ENCODE measurements at regions not wholly inside any gene's neighbourhood (a gene's known extent, or its start where the extent isn't known, plus 50 kb on each side); places are given as distances from the start of the nearest gene placed in this dataset.

DNA sequence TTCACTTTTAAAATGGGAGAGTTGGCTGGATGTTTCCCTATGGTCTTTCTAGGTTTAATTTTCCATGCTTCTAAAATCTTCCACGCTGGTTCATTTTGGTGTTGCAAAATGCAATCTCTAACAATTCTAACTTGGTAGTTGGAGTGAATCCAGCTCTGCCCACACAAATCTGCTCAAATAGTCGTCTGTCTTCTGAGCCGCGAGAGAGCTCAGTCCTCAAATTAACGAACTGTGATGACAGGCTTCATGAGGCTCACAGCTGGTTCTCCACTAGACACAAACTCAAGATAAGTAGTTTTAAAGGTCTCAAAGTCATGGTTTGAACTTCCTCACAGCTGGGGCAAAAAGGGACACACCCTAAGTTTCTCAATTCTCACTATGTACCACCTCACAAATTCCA lies 178.6 kb upstream of the LYSMD4 start:
- H3K56ac ChIP-seq (ENCODE audit: extremely low read depth, insufficient read depth, low read length), result no peak overlapping the region
- no peaks in the 10 kb centered on the region for H3K4me1 ChIP-seq (ENCODE audit: control insufficient read depth, insufficient read depth, low read length)
- no peak overlapping the region for H2AK9ac ChIP-seq (replicated peaks; ENCODE audit: low read depth, low read length, poor library complexity)
- no peak overlapping the region for H3K18ac ChIP-seq (ENCODE audit: low read depth, low read length)
- ATAC-seq (ENCODE audit: low read depth) (no peak), DNase-seq (no peak)
- H3K14ac ChIP-seq (replicated peaks; ENCODE audit: low read depth, low read length), result no peak overlapping the region
- H3K9me1 ChIP-seq (ENCODE audit: insufficient read depth, low read length), result no peaks in the 10 kb centered on the region
- no peak overlapping the region for H3K27ac ChIP-seq (ENCODE audit: insufficient read depth, low read length)
- no peak overlapping the region for H4K91ac ChIP-seq (ENCODE audit: insufficient read depth, low read depth, low read length)
- H3K36me3 ChIP-seq (ENCODE audit: control insufficient read depth, insufficient read depth, low read length), result no peaks in the 10 kb centered on the region
- intact Hi-C loops (cut with micrococcal nuclease) (no loop called here), in situ Hi-C loops (cut with MboI; ENCODE audit: low sequenced_read_pairs) (no loop called here), dilution Hi-C loops (cut with HindIII; ENCODE audit: low sequenced_read_pairs, unreplicated experiment) (no loop called here)
- no peak overlapping the region for H3K4me3 ChIP-seq (ENCODE audit: insufficient read depth, low read depth, low read length)
- no peak overlapping the region for H3K23ac ChIP-seq (ENCODE audit: low read depth, low read length)
- no peaks in the 10 kb centered on the region for H4K20me1 ChIP-seq (ENCODE audit: insufficient read depth, low read length)
- POLR2A ChIA-PET (ENCODE audit: unreplicated experiment), result no interaction called here
- H3K4me2 ChIP-seq (ENCODE audit: low read depth, low read length), result no peak overlapping the region
- CTCF ChIA-PET, result no interaction called here
- TF ChIP-seq RFX5 (IDR thresholded peaks at IDR 0.05; ENCODE audit: low read depth, low read length) (no peak), RAD21 (IDR thresholded peaks at IDR 0.05; ENCODE audit: low read length) (no peak), NFE2L2 (IDR thresholded peaks at IDR 0.05; ENCODE audit: low read depth, low read length) (no peak), CEBPB (IDR thresholded peaks at IDR 0.05; ENCODE audit: low read depth, low read length) (no peak), BHLHE40 (IDR thresholded peaks at IDR 0.05; ENCODE audit: low read depth, low read length) (no peak), MAZ (IDR thresholded peaks at IDR 0.05; ENCODE audit: borderline replicate concordance, low read depth, low read length) (no peak), MXI1 (IDR thresholded peaks at IDR 0.05; ENCODE audit: borderline replicate concordance, low read depth, low read length) (no peak), CTCF (conservative IDR thresholded peaks at IDR 0.05; ENCODE audit: low read depth, low read length) (no peak), FOS (IDR thresholded peaks at IDR 0.05; ENCODE audit: low read depth, low read length) (no peak), MAFK (IDR thresholded peaks at IDR 0.05; ENCODE audit: low read depth, low read length) (no peak), SMC3 (IDR thresholded peaks at IDR 0.05; ENCODE audit: low read depth, low read length) (no peak), RCOR1 (IDR thresholded peaks at IDR 0.05; ENCODE audit: insufficient replicate concordance, low read length) (no peak), POLR2A (IDR thresholded peaks at IDR 0.05; ENCODE audit: low read depth, low read length) (no peak), CHD1 (IDR thresholded peaks at IDR 0.05; ENCODE audit: low read depth, low read length) (no peak)
- TF ChIP-seq, protein P1, sequence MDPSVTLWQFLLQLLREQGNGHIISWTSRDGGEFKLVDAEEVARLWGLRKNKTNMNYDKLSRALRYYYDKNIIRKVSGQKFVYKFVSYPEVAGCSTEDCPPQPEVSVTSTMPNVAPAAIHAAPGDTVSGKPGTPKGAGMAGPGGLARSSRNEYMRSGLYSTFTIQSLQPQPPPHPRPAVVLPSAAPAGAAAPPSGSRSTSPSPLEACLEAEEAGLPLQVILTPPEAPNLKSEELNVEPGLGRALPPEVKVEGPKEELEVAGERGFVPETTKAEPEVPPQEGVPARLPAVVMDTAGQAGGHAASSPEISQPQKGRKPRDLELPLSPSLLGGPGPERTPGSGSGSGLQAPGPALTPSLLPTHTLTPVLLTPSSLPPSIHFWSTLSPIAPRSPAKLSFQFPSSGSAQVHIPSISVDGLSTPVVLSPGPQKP (IDR thresholded peaks at IDR 0.05; ENCODE audit: borderline replicate concordance, low read depth, low read length), result no peak
- TF ChIP-seq, protein P2, sequence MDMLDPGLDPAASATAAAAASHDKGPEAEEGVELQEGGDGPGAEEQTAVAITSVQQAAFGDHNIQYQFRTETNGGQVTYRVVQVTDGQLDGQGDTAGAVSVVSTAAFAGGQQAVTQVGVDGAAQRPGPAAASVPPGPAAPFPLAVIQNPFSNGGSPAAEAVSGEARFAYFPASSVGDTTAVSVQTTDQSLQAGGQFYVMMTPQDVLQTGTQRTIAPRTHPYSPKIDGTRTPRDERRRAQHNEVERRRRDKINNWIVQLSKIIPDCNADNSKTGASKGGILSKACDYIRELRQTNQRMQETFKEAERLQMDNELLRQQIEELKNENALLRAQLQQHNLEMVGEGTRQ (IDR thresholded peaks at IDR 0.05; ENCODE audit: low read depth, low read length), result no peak
- no TSS peak for BruUV-seq (replicated peaks)
- no peak overlapping the region for H2BK120ac ChIP-seq (ENCODE audit: low read depth, low read length)
- no peak overlapping the region for H2BK15ac ChIP-seq (ENCODE audit: low read depth, low read length)
- H3K4ac ChIP-seq (ENCODE audit: low read depth, low read length), result no peak overlapping the region
- H2BK20ac ChIP-seq (ENCODE audit: low read depth, low read length), result no peak overlapping the region
- no peak overlapping the region for H4K5ac ChIP-seq (ENCODE audit: low read depth, low read length)
- WGBS, 2 experiments (ENCODE audit: extremely low coverage in 2 of 2, insufficient read length in 1 of 2), result no CpG with 5 or more reads among the region's 5 CpGs
- no peak overlapping the region for H4K8ac ChIP-seq (ENCODE audit: low read depth in 2 of 2, low read length in 2 of 2)
- H2BK5ac ChIP-seq (ENCODE audit: low read depth, low read length, poor library complexity, severe bottlenecking), result no peak overlapping the region
- H2AK5ac ChIP-seq (ENCODE audit: low read depth, low read length), result no peak overlapping the region
- H3K27me3 ChIP-seq (ENCODE audit: control insufficient read depth, insufficient read depth, low read length), result no peaks in the 10 kb centered on the region
- H3K9me3 ChIP-seq (ENCODE audit: control insufficient read depth, insufficient read depth, low read length), result no peaks in the 10 kb centered on the region; the same call in 1 of the 2 replicates
- no peaks in the 10 kb centered on the region for H3K79me1 ChIP-seq (ENCODE audit: low read depth in 1 of 2, low read length in 2 of 2)
- no peak overlapping the region for H3K9ac ChIP-seq (ENCODE audit: low read depth, low read length)
- H2AFZ ChIP-seq (replicated peaks; ENCODE audit: low read length, poor library complexity), result no peak overlapping the region
